GM12878 (cell line): ENCODE measurements at regions not wholly inside any gene's neighbourhood (a gene's known extent, or its start where the extent isn't known, plus 50 kb on each side); places are given as distances from the start of the nearest gene placed in this dataset.
"Not testable (repeated sequence)": the region's sequence is repeated elsewhere in the genome, so short reads cannot be mapped to it uniquely, and the experiment has no call there.

Experiments used
- ATAC-seq: fragments of 200-7000 bp; cut with Tn5 transposase; 3 replicates; pipeline ENCODE4 v1.9.1; 2020; ENCODE audit warnings: mild to moderate bottlenecking, moderate library complexity
- BruUV-seq: library from RNA; stranded (reverse); fragments of 400-500 nt; replicated peaks from 2 replicates; lab custom pipeline; 2021; lab: Mats Ljungman, UMichigan
- CTCF ChIA-PET: fragments of 300-600 bp; sonication (Branson Sonifier 250); formaldehyde crosslinking; extraction: SDS; loops from one replicate; lab custom pipeline; 2021; ENCODE audit warnings: inconsistent platforms; lab: Yijun Ruan, JAX
- POLR2A ChIA-PET: fragments of 350-600 bp; formaldehyde crosslinking; extraction: SDS; loops from one replicate; lab custom pipeline; 2021; ENCODE audit warnings: inconsistent platforms; lab: Charles Lee
- RAD21 ChIA-PET: fragments of 300-600 bp; sonication (Branson Sonifier 250); formaldehyde crosslinking; loops from one replicate; lab custom pipeline; 2023; ENCODE audit warnings: antibody characterized with exemption; ENCODE audit not compliant: unreplicated experiment; lab: Charles Lee
- SMC1A ChIA-PET: fragments of 300-600 bp; sonication (Branson Sonifier 250); formaldehyde crosslinking; loops from one replicate; lab custom pipeline; 2023; ENCODE audit not compliant: unreplicated experiment, uncharacterized antibody; lab: Charles Lee
- DNase-seq: peaks from one replicate; pipeline ENCODE4 v3.0.0-alpha.2; 2011; ENCODE audit warnings: low read depth, low spot score
- FAIRE-seq: peaks from 3 replicates; lab custom pipeline; 2011; peaks lifted over from hg19 to GRCh38; lab: Jason Lieb, UNC
- H2AFZ ChIP-seq: 2 replicates; pipeline ENCODE4 v1.6.0; 2011; ENCODE audit warnings: low read depth, low read length, control low read depth; ENCODE audit not compliant: control insufficient read depth
- H3K27ac ChIP-seq: 2 replicates; pipeline ENCODE4 v1.5.1; 2011; ENCODE audit warnings: control low read depth; ENCODE audit not compliant: control insufficient read depth, insufficient read depth
- H3K27me3 ChIP-seq, 2 experiments: replicated peaks in 1 of 2; 2 replicates each; pipeline versions ENCODE4 v1.6.0 to v1.6.1; 2011; ENCODE audit warnings: low read length in 1 of 2; ENCODE audit not compliant: control insufficient read depth in 2 of 2, insufficient read depth in 2 of 2
- H3K36me3 ChIP-seq, 2 experiments: 2 replicates each; pipeline ENCODE4 v1.5.1; 2011; ENCODE audit warnings: low read length in 1 of 2; ENCODE audit not compliant: control insufficient read depth in 2 of 2, insufficient read depth in 2 of 2
- H3K4me1 ChIP-seq: 2 replicates; pipeline ENCODE4 v1.6.1; 2011; ENCODE audit warnings: mild to moderate bottlenecking, low read length, moderate library complexity, mixed read lengths; ENCODE audit not compliant: control insufficient read depth, insufficient read depth
- H3K4me2 ChIP-seq: 2 replicates; pipeline ENCODE4 v1.6.0; 2011; ENCODE audit warnings: control low read depth; ENCODE audit not compliant: control insufficient read depth, insufficient read depth
- H3K4me3 ChIP-seq: fragments of 200-600 bp; sonication (generic); 2 replicates; pipeline ENCODE4 v1.5.1; 2016
- H3K79me2 ChIP-seq: 2 replicates; pipeline ENCODE4 v1.6.0; 2011; ENCODE audit warnings: low read length; ENCODE audit not compliant: control insufficient read depth, insufficient read depth
- H3K9ac ChIP-seq: 2 replicates; pipeline ENCODE4 v1.8.0; 2011; ENCODE audit warnings: low read length, control low read depth, mixed read lengths; ENCODE audit not compliant: control insufficient read depth, insufficient read depth
- H3K9me3 ChIP-seq: replicated peaks from 3 replicates; pipeline ENCODE4 v1.5.1; 2011; ENCODE audit warnings: mild to moderate bottlenecking, low read length; ENCODE audit not compliant: control insufficient read depth, insufficient read depth
- H4K20me1 ChIP-seq: 2 replicates; pipeline ENCODE4 v1.6.0; 2011; ENCODE audit not compliant: control insufficient read depth, insufficient read depth
- WGBS: methylation state at CpG from one replicate; pipeline ENCODE4 v1.1.6; 2016; ENCODE audit warnings: low lambda C conversion rate; ENCODE audit not compliant: insufficient replicate concordance, insufficient coverage; ENCODE audit errors: missing lambda C conversion rate; 5-methylcytosine and 5-hydroxymethylcytosine counted together
- in situ Hi-C: fragments of 300-500 bp; cut with MboI; formaldehyde crosslinking; loops from 9 replicates; pipeline ENCODE4 v1.14.3; 2018; ENCODE audit warnings: mixed read lengths
- intact Hi-C: fragments of 100-400 bp; cut with micrococcal nuclease; formaldehyde crosslinking; loops from one replicate; pipeline ENCODE4 v1.14.2; 2022; ENCODE audit not compliant: unreplicated experiment
- TF ChIP-seq, protein P1 (sequence below): IDR thresholded peaks from 2 replicates; pipeline ENCODE4 v1.6.1; 2012; ENCODE audit warnings: low read depth, low read length, improper control_type of control experiment

- FAIRE-seq, result no peak
- Histone ChIP-seq H2AFZ (no peak overlapping the region), H3K79me2 (no peaks in the 10 kb centered on the region), H4K20me1 (no peaks in the 10 kb centered on the region), H3K27ac (no peak overlapping the region), H3K4me2 (no peak overlapping the region), H3K36me3 (no peaks in the 10 kb centered on the region), H3K4me1 (no peaks in the 10 kb centered on the region), H3K9ac (no peak overlapping the region), H3K9me3 (no peaks in the 10 kb centered on the region), H3K27me3 (no peaks in the 10 kb centered on the region), H3K4me3 (no peak overlapping the region)
- ChIA-PET CTCF (interaction anchor here (0.6 kb wide), 1 partner anchor 56 kb away, joined by 3 read pairs; no protein-coding TSS in a partner anchor), SMC1A (no interaction called here), POLR2A (no interaction called here), RAD21 (no interaction called here)
- ATAC-seq, result no peak
- DNase-seq, result no peak
- in situ Hi-C loops, result no loop called here
- no TSS peak for BruUV-seq
- WGBS, result 33% methylated on average over 4 of the region's 4 CpGs
- intact Hi-C loops, result no loop called here
- TF ChIP-seq, protein P1, sequence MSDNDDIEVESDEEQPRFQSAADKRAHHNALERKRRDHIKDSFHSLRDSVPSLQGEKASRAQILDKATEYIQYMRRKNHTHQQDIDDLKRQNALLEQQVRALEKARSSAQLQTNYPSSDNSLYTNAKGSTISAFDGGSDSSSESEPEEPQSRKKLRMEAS, result no peak
These were observed 101.5 kb upstream of the C1GALT1C1 start for GRCh38 chrX:120731386-120731785.

DNA sequence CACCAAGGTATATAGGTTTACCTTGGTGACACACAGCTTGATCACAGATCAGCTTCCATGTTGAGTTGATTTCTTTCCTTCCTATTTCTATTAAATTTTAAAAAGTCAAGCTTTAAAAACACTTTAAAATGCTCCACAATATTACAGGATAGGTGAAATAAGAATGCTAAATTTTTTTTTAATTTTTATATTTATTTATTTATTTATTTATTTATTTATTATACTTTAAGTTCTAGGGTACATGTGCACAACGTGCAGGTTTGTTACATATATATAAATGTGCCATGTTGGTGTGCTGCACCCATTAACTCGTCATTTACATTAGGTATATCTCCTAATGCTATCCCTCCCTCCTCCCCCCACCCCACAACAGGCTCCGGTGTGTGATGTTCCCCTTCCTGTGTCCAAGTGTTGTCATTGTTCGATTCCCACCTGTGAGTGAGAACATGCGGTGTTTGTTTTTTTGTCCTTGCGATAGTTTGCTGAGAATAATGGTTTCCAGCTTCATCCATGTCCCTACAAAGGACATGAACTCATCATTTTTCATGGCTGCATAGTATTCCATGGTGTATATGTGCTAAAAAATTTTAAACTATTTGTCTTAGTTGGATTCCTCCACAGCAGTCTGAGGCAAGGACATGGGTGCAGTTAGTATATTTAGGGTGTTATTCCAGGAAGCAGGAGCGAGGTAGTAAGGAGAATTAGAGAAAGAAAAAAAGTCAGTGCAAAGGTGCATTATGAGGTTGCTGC is 99.8 kb upstream of the C1GALT1C1 start:
- SMC1A ChIA-PET, result interaction anchor here (1.0 to 6.1 kb wide), 2 partner anchors 21 to 198 kb away, joined by 4 to 66 read pairs; no protein-coding TSS in a partner anchor
- H3K9ac ChIP-seq, intact Hi-C loops, H3K4me3 ChIP-seq, RAD21 ChIA-PET, H3K27ac ChIP-seq, DNase-seq, H4K20me1 ChIP-seq, POLR2A ChIA-PET, FAIRE-seq, H3K4me2 ChIP-seq, ATAC-seq, BruUV-seq, H3K9me3 ChIP-seq, in situ Hi-C loops, H3K4me1 ChIP-seq, H3K36me3 ChIP-seq, H3K79me2 ChIP-seq, H2AFZ ChIP-seq, H3K27me3 ChIP-seq: not testable (repeated sequence)
- WGBS, result 50% methylated on average over 7 of the region's 7 CpGs
- CTCF ChIA-PET, result interaction anchor here (1.2 to 1.3 kb wide), 2 partner anchors 9 to 23 kb away, joined by 3 read pairs; no protein-coding TSS in a partner anchor
